NCI-H146 treated with DMSO at 0.1 percent for 48 hours (cell line): ENCODE measurements at regions not wholly inside any gene's neighbourhood (a gene's known extent, or its start where the extent isn't known, plus 50 kb on each side); places are given as distances from the start of the nearest gene placed in this dataset.

ENCODE experiments used
- DNase-seq: peaks from one replicate; lab custom pipeline; 2025; ENCODE audit not compliant: unreplicated experiment; lab: John Stamatoyannopoulos, UW

DNA sequence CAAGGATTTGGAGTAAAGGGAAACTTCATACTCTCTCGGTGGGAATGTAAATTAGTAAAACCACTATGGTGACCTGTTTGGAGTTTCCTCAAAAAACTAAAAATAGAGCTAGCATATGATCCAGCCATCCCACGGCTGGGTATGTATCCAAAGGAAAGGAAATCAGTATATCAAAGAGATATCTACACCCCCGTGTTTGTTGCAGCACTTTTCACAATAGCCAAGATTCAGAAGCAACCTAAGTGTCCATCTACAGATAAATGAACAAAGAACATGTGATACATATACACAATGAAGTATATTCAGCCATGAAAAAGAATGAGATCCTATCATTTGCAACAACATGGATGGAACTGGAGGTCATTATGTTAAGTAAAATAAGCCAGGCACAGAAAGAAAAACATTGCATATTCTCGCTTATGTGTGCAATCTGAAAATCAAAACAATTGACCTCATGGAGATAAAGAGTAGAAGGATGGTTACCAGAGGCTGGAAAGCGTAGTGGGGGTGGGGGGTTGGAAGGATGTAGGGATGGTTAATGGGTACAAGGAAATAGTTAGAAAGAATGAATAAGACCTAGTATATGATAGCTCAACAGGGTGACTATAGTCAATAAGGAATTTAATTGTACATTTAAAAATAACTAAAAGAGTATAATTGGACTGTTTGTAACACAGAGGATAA, 468.0 kb downstream of the BCAT1 start:
- no peak for DNase-seq

DNA sequence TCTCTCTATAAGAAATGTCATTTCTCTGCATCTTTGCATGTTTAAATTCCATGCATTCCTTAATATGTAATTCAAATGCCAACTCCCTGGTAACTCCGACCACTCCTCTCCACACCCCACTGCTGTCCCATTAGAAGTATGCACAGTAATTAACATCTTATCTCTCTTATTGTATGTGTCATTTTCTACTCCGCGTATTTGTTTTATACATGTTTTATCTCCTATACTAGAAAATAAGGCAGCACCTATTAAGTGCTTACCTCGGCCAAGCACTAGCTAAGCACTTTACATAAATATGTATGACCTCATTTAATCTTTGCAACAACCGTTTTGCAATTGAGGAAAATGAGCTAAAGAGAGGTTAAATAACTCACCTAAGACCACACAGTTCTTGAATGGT, 469.8 kb downstream of the BCAT1 start:
- DNase-seq: no peak

DNA sequence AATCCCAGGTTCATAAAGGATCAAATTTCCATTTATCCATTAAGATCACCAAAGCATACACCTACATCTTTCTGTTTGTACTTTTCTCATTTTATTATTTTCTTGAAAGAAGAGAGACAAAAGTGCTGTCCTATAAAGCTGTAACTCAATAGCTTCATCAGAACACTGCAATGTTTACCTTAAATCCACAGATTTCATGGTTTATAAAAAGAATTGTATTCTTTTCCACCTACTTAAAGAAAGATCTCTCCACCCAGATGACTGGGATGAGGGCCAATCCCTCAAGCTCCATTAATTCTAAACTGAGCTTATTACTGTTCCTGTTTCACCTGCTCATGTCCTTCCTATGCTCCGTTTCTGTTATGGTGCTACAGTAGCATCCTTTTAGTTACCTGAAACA, 470.6 kb downstream of the BCAT1 start:
- no peak for DNase-seq

DNA sequence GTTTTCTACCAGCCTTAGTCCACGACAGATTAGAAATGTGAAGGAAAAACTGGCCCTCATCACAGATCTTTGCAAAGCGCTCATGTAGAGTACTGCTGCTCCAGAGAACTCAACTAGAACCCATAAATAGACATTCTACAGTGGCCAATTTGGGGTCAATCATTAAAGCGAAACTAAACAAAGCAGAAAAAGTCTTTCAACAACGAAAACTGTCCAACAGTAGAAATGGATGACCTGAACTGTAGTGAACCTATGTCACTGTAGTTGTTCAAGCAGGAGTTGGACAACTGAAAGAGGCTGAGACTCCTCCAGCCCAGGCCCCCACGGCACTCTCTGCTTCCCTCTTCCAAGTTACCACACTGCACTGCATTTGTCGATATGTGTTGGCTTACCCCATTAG, 472.6 kb downstream of the BCAT1 start:
- no peak for DNase-seq

DNA sequence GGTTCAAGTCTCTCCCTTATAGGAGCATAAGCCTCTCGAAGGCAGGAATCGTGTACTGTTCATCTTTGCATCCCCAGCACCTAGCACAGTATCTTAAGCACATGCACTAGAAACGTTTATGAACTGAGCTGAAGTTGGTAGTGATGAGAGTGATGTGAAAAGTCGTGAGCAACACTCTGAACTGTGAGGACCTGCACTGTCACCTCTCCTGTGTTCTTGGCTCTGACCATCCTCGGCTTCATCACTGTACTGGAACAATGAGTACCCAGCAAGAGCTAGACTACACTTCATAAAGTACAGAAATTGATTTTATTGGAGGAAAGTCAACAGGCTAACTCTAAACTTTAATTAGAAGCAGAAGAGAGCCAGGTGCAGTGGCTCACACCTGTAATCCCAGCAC, 473.6 kb downstream of the BCAT1 start:
- DNase-seq: no peak

DNA sequence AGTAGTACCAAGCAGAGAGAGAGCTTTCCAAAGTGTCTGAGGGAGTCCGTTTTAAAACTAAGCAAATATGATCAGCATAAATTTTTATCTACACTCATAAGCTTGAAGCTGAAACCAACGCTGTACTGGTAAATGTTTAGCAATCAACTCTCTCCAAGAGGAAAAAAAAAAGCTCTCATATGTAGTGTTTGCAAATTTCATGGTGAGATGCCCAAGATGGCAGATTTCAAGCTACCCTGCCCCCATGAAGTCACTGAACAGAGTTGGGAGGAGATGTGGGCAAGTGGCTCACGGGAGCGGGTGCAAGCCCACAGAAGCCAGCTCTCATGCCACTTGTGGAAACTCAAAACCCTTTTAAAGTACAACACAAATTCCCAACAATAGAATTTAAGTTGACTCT, 475.8 kb downstream of the BCAT1 start:
- DNase-seq: no peak

DNA sequence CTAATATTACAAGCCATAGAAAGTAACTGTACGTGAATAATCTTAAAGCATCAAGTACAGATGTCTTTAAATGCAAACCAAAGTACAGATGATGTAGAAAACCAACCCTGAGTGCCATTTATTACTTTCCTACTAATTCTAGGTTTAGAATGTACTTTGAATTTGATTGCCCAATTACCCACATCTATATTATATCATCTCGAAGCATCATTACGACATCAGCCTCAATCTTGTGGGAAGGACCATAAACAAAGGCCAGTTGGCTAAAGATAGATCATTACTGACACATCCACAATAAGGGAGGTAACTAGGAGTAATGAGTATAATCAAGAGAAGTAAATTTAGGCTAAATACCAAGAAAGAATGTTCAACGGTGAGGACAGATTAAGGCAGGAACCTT, 478.9 kb downstream of the BCAT1 start:
- DNase-seq: no peak

DNA sequence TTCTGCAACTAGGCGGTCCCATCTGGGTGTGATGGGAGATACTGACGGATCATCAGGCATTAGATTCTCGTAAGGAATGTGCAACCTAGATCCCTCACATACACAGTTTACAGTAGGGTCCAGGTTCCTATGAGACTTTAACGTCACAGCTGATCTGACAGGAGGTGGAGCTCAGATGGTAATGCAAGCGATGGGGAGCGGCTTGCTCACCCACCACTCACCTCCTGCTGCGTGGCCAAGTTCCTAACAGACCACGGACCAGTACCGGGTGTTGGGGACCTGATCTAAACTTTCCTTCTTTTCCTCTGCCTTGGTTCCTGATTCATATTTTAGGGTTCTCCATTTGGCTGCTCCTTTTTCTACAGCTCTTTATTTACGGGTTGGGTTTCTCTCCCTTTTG, 479.8 kb downstream of the BCAT1 start:
- no peak for DNase-seq

DNA sequence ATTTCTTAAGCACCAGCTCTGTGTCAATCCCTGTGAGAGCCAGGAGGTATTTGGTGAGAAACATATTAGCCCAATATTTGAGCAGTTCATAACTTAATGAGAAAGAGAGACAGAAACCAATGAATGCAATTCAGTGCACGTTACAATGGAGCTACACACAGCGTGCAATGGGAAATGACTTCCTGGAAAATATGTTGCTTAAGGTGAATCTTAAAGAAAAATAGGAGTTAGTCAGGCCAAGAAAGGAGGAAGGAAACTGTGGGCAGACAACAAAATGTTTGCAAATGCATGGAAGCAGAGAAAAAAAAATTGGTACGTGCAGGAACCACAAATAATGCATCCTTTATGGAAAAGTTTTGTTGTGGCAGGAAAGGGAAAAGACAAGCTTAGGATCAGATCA, 481.7 kb downstream of the BCAT1 start:
- no peak for DNase-seq

DNA sequence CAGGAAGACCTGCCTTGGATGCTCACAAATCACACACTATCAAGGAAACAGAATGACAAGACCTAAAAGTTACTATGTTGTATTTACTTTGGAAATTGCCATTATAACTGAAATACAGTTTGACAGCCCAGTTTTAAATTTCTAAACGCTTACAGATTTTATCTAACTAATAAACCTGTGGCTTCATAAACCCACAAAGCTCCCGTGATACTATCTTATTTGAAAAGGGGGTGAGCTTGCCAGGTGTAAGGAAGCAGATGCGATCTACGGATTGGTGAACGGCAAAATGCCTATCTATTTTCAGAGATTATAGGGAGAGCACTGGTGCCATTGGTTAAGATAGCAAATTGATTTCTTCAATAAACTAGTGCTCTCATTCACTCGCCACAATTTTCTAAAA, 485.5 kb downstream of the BCAT1 start:
- DNase-seq: no peak

DNA sequence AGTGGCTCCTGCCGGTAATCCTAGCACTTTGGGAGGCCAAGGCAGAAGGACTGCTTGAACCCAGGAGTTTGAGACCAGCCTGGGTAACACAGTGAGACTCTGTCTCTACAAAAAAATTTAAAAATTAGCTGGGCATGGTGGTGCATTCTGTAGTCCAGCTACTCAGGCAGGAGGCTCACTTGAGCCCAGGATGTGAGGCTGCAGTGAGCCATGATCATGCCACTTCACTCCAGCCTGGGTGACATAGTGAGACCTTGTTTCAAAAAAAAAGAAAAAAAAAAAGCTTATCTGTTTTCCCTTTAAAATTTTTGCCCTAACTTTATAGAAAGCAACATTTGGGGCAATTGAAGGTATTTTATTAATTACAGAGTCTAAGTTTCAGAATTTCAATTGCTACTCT, 486.0 kb downstream of the BCAT1 start:
- no peak for DNase-seq

DNA sequence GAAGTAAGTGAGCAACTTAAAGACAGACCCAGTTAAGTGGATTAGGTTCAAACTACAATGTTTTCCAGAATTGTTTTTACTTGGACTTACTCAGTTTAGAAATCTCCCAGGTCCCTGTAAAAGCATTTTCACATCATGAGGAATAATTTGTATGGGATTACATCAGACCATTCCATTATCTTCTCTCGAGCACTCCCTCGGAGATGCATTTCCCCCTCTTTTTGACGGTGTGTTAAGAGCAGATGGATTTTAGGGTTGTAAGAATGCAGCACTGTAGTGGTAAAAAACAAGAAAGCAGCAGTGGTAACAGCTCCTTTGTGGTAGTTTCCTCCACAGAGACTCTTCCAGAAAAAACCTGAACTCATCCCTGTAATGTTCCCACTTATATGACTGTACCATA, 488.4 kb downstream of the BCAT1 start:
- DNase-seq: no peak

DNA sequence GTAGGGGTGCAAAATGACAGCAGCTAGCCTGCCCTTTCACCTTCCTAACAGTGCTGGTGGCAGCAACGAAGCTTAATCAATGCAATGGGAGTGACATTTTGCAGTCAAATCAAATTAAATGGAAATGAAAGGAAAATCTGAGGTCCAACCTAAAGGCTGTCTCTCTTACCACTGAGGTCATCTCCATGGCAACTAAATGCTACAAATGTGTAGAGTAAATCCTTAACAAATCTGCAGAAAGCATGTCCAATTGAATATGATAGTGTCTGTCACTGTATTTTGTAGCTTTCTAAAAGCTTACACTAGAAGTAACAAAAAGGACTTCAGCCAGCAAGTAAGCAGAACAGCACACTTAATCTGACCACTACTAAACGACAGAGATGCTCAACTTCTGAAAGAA, 488.8 kb downstream of the BCAT1 start:
- no peak for DNase-seq

DNA sequence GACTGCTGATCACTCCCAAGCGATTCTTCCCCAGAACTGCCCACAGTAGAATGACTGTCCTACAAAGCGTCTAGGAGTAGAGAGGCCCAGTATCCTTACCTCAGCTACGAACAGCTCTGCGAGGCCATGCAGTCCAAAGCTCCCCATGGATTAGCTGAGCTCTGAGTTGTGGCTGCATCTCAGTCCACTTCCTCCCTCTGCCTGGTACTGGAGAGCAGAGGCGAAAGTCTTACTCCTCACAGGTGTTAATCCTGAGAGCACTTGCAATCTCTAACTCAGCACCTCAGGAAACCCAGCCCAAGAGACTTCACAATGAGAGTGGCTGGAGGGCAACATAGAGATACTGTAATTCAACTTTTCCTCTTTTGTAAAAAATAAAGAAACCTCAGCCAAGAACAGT, 493.1 kb downstream of the BCAT1 start:
- DNase-seq: no peak

DNA sequence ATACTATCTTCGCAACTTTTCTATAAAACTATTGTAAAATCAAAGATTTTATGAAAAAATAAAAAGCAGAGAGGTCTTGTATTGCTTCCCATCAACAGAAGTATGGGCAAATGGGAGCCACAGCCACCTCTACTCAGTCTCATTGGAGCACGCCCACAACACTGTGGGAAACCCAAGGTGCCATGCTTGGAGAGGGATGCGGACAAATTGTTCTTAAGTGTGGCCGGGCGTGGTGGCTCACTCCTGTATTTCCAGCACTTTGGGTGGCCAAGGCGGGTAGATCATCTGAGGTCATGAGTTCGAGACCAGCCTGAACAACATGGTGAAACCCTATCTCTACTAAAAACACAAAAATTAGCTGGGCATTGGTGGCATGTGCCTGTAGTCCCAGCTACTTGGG, 498.2 kb upstream of the SOX5 start:
- DNase-seq: no peak

DNA sequence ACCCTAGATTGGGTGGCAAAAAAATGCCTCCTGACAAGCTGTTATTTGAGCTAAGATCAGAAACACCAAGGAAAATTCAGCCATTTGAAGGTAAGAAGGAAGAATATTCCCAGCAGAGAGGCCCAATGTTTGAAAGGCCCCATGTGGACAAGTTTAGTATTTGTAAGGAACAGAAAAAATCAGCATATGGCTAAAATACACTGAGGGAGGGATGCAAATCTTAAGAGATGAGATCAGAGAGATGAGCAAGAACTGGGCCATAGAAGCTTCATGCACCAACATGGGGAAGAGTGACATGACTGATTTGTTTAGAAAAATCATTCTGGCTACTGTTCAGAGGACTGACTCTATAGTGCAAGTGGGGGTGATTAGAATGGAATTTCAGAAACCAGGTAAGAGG, 496.8 kb upstream of the SOX5 start:
- DNase-seq: no peak

DNA sequence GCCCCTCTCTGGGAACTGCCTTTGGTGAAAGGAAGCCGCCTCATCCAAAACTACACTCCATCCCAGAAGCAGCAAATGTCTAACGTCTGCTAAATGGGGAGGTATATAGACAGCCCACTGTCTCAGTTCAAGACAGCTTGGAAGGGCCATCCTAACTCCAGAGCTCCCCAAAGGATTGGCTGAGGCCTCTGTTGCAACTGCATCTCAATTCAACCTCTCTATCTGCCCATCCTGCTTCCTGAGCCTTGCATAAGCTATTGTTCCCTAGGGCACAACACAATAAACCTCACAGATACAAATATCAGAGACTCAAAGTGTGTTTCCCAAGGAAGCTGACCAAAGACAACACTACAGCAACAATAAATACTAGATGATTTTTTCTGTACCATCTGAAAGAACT, 495.2 kb upstream of the SOX5 start:
- DNase-seq: no peak

DNA sequence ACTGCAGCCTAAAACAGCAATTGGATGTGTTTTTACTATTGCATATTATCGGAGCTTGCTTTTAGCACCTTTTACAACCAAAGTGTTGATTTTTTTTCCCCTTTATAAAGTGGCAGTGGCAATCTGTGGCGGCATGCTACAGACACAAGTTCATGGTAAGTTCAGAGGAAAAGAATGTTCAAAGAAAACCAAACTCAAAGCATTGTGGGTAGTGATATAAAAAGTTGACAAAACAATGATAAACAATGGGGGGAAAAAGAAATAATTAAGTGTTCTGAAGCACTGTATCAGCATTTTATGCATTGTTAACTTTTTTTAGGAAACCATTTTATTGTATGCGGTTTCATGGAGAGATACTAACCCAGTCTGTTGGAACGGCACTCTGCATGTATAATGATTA, 492.0 kb upstream of the SOX5 start:
- DNase-seq: no peak

DNA sequence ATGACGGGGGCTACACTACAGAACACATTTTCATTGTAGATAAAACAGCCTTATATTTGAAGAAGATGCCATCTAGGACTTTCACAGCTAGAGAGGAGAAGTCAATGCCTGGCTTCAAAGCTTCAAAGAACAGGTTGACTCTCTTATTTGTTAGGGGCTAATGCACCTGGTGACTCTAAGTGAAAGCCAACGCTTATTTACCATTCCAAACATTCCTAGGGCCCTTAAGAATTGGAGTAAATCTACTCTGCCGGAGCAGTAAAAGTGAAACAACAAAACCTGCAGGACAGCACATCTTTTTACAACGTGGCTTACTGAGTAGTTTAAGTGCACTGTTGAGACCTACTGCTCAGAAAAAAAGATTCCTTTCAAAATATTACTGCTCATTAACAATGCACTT, 487.2 kb upstream of the SOX5 start:
- no peak for DNase-seq

DNA sequence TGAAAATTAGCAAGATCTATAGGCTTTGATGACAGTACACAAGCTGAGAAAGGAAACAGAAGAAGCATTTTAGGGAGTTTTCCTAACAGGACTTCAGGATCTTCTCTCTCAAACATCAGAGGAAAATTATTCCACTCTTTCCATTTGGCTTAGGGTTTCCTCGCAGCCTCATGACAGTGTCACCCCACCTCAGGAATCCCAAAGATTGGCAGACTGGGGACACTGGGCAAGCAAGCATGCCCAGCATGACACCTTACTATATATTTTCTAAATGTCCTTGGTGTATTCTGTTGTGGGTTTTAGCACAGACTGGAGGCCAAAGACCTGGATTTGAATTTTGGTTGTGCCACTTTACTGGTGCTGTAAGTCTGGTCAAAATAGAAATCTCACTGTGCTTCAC, 482.4 kb upstream of the SOX5 start:
- DNase-seq: no peak

DNA sequence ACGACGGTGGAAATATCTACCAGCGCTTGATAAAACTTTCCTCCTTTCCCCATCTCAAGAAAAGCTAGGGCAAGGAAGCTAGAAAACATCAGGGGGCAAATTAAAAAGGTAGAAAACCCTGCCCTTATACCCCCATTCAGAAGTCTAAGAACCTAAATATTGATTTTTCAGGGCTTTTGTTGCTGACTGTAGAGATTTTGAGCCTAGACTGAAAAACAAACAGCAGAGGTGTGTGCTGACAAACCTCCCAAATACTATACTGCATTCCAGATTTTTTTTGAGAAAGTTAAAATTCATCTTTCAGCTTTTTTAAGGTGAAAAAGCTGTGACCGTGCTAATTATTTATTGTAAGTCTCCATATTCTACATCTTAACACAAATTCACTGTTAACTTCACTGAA, 478.3 kb upstream of the SOX5 start:
- no peak for DNase-seq

DNA sequence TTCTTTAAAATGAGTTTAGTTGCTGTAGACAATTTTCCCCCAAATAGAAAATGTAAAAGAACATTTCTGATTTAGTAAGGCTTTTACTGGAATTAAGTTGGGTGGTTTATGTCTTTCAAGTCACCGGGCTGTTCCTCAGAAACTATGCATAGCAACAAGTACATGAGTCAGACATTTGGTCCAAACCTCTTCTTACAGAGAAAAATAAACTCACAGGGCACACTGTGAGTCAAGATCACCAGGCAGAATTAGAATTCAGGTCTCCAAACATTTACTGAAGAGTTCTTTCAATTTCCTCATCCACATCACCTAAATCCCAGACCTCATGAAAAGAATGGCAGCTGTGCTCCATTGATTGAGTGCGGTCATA, 476.1 kb upstream of the SOX5 start:
- DNase-seq: no peak

DNA sequence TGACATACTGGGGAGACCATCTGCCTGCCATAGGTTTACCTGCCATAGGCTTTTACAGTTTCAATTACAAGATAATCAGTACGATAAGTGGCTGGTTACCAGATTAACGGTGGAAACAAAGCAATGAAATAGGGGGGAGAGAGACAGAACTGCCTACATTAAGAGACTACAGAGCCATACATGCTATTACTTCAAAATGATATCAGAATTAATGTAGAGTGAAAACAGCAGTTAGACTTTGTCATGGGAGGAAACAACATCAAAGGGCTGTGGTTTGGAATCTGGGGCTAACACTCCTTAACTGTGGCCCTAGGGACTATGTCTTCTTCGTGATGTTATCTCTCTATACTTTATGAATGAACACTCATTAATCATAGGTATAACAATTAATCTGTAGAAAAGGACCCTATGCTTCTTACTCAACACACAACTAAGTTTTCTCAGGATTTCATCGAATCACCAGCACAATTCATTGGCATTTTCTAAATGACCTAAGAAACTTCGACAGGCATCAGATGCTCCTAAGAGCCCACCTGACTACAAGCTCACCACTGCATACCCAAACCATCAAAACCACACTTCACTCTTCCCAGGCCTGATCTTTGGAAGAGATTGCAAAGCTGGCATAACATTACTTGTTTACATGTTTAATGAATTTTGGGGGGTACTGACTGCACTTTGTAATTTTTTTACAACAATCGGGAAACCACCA, 475.6 kb upstream of the SOX5 start:
- DNase-seq: no peak
